HL-60 (cell line): ENCODE measurements at regions not wholly inside any gene's neighbourhood (a gene's known extent, or its start where the extent isn't known, plus 50 kb on each side); places are given as distances from the start of the nearest gene placed in this dataset.

Source experiments
- DNase-seq, 2 experiments: peaks; one replicate each; pipeline ENCODE4 v3.0.0-alpha.2; 2010 to 2020; ENCODE audit warnings: low read depth in 1 of 2, low spot score in 1 of 2
- H3K27ac ChIP-seq: fragments of 250-450 bp; sonication (Bioruptor Pico); replicated peaks from 2 replicates; pipeline ENCODE4 v1.5.1; 2020; ENCODE audit warnings: mild to moderate bottlenecking, moderate library complexity
- H3K27me3 ChIP-seq: fragments of 250-450 bp; sonication (Bioruptor Pico); 2 replicates; pipeline ENCODE4 v1.5.1; 2021; ENCODE audit warnings: mild to moderate bottlenecking, moderate library complexity; ENCODE audit not compliant: insufficient read depth, poor library complexity, severe bottlenecking
- H3K4me3 ChIP-seq: replicated peaks from 2 replicates; pipeline ENCODE4 v1.5.1; 2011; ENCODE audit warnings: mild to moderate bottlenecking, control low read depth, low read length; ENCODE audit not compliant: insufficient read depth
- CTCF ChIP-seq: IDR thresholded peaks from one replicate; pipeline ENCODE4 v1.5.1; 2011; ENCODE audit warnings: low read length, control low read depth, inconsistent platforms; ENCODE audit not compliant: insufficient read depth
- GABPA ChIP-seq: IDR thresholded peaks from 2 replicates; pipeline ENCODE4 v1.6.1; 2012; ENCODE audit warnings: low read depth
- POLR2AphosphoS5 ChIP-seq: IDR thresholded peaks from 2 replicates; pipeline ENCODE4 v1.6.1; 2012; ENCODE audit warnings: low read depth
- REST ChIP-seq: IDR thresholded peaks from 2 replicates; pipeline ENCODE4 v1.6.1; 2012; ENCODE audit warnings: low read depth; ENCODE audit not compliant: insufficient replicate concordance
- SPI1 ChIP-seq: IDR thresholded peaks from 2 replicates; pipeline ENCODE4 v1.6.1; 2012; ENCODE audit warnings: low read depth, mild to moderate bottlenecking, borderline replicate concordance

GRCh38 chr2:195296490-195296889 lies 360.5 kb upstream of the SLC39A10 start:
- Histone ChIP-seq H3K27me3 (no peaks in the 10 kb centered on the region), H3K4me3 (no peak overlapping the region), H3K27ac (no peak overlapping the region)
- no peak for TF ChIP-seq POLR2AphosphoS5
- no peak for TF ChIP-seq SPI1
- TF ChIP-seq REST = no peak
- TF ChIP-seq CTCF = no peak
- no peak for TF ChIP-seq GABPA
- DNase-seq = no peak

- TF ChIP-seq GABPA (no peak), POLR2AphosphoS5 (no peak), SPI1 (no peak), REST (no peak), CTCF (no peak)
- H3K27me3 ChIP-seq = no peaks in the 10 kb centered on the region
- H3K4me3 ChIP-seq = no peak overlapping the region
- DNase-seq = no peak
- no peak overlapping the region for H3K27ac ChIP-seq
Observed at GRCh38 chr2:195289081-195289480, 367.9 kb upstream of the SLC39A10 start.

GRCh38 chr2:195279840-195280427 lies 377.1 kb upstream of the SLC39A10 start:
- Histone ChIP-seq H3K27ac (no peak overlapping the region), H3K4me3 (no peak overlapping the region), H3K27me3 (no peaks in the 10 kb centered on the region)
- no peak for TF ChIP-seq SPI1
- no peak for DNase-seq

- H3K4me3 ChIP-seq = no peak overlapping the region
- H3K27ac ChIP-seq = no peak overlapping the region
- DNase-seq = no peak
- TF ChIP-seq REST = no peak
- no peak for TF ChIP-seq SPI1
- TF ChIP-seq GABPA = no peak
- TF ChIP-seq POLR2AphosphoS5 = no peak
- TF ChIP-seq CTCF = no peak
- no peaks in the 10 kb centered on the region for H3K27me3 ChIP-seq
Observed at GRCh38 chr2:195270466-195271039, 386.5 kb upstream of the SLC39A10 start.
